ENCODE measurements at regions not wholly inside any gene's neighbourhood (a gene's known extent, or its start where the extent isn't known, plus 50 kb on each side); places are given as distances from the start of the nearest gene placed in this dataset.

- no peak for TF ChIP-seq ZFHX2 (tag by site-specific recombination; conservative IDR thresholded peaks at IDR 0.05)
- TF ChIP-seq ZNF266 (tag by site-specific recombination; IDR thresholded peaks at IDR 0.05; ENCODE audit: low read depth) = no peak
- TF ChIP-seq ZSCAN5A (tag by site-specific recombination; IDR thresholded peaks at IDR 0.05) = no peak
- TF ChIP-seq ZNF211 (tag by site-specific recombination; IDR thresholded peaks at IDR 0.05; ENCODE audit: low read depth) = no peak
Measured at GRCh38 chr20:29297411-29298270, 1959.8 kb upstream of the DEFB115 start (continued).

- Histone ChIP-seq H3K27ac (ENCODE audit: extremely low read depth, low read depth, low read length) (no peak overlapping the region), H3K4me1 (ENCODE audit: control insufficient read depth, insufficient read depth, low read length) (no peaks in the 10 kb centered on the region), H3K36me3 (ENCODE audit: control insufficient read depth in 2 of 2, insufficient read depth in 1 of 2, low read length in 2 of 2) (no peaks in the 10 kb centered on the region), H3K9me3 (ENCODE audit: control insufficient read depth, insufficient read depth, low read depth, low read length) (no peaks in the 10 kb centered on the region), H3K4me3 (ENCODE audit: low read depth, low read length) (no peak overlapping the region)
- TF ChIP-seq REPIN1 (tag by site-specific recombination; IDR thresholded peaks at IDR 0.05; ENCODE audit: low read depth) = no peak
- ChIA-PET POLR2A (no interaction called here), CTCF (no interaction called here)
Measured at GRCh38 chr20:29298271-29298590, 1959.2 kb upstream of the DEFB115 start.

GRCh38 chr20:29298759-29299613, 1958.5 kb upstream of the DEFB115 start:
- no peaks in the 10 kb centered on the region for H3K9me3 ChIP-seq (ENCODE audit: control insufficient read depth, insufficient read depth, low read depth, low read length)
- H3K36me3 ChIP-seq (ENCODE audit: control insufficient read depth in 2 of 2, insufficient read depth in 1 of 2, low read length in 2 of 2) = no peaks in the 10 kb centered on the region
- no peaks in the 10 kb centered on the region for H3K4me1 ChIP-seq (ENCODE audit: control insufficient read depth, insufficient read depth, low read length)
- TF ChIP-seq ZNF184 (tag by site-specific recombination; IDR thresholded peaks at IDR 0.05) = no peak
- no peak for TF ChIP-seq ZNF157 (tag by site-specific recombination; IDR thresholded peaks at IDR 0.05)
- no peak for TF ChIP-seq KLF8 (tag by site-specific recombination; IDR thresholded peaks at IDR 0.05)
- TF ChIP-seq PRDM4 (tag by site-specific recombination; IDR thresholded peaks at IDR 0.05) = no peak
- TF ChIP-seq ZNF791 (tag by site-specific recombination; IDR thresholded peaks at IDR 0.05) = no peak
- TF ChIP-seq BCL6B (tag by site-specific recombination; IDR thresholded peaks at IDR 0.05) = no peak
- TF ChIP-seq ZNF596 (tag by site-specific recombination; IDR thresholded peaks at IDR 0.05) = no peak
- H3K4me3 ChIP-seq (ENCODE audit: low read depth, low read length) = no peak overlapping the region
- H3K27ac ChIP-seq (ENCODE audit: extremely low read depth, low read depth, low read length) = no peak overlapping the region
- ChIA-PET POLR2A (no interaction called here), CTCF (no interaction called here)
